Panc1 (cell line): ENCODE measurements at regions not wholly inside any gene's neighbourhood (a gene's known extent, or its start where the extent isn't known, plus 50 kb on each side); places are given as distances from the start of the nearest gene placed in this dataset.

Source experiments
- SIN3A ChIP-seq: IDR thresholded peaks from 2 replicates; pipeline ENCODE4 v1.6.1; 2012; ENCODE audit warnings: low read depth, mild to moderate bottlenecking, low read length, moderate library complexity, borderline replicate concordance; ENCODE audit not compliant: insufficient read depth
- TCF7L2 ChIP-seq: IDR thresholded peaks from 2 replicates; pipeline ENCODE4 v1.6.1; 2011; ENCODE audit warnings: mild to moderate bottlenecking, low read depth, low read length, inconsistent platforms
- TF ChIP-seq, protein P1 (sequence below): fragments of 450-650 bp; IDR thresholded peaks from 2 replicates; pipeline ENCODE4 v1.5.1; 2017; ENCODE audit warnings: mild to moderate bottlenecking

GRCh38 chr18:40708726-40709125 lies 1246.3 kb upstream of the PIK3C3 start:
- TF ChIP-seq, protein P1, sequence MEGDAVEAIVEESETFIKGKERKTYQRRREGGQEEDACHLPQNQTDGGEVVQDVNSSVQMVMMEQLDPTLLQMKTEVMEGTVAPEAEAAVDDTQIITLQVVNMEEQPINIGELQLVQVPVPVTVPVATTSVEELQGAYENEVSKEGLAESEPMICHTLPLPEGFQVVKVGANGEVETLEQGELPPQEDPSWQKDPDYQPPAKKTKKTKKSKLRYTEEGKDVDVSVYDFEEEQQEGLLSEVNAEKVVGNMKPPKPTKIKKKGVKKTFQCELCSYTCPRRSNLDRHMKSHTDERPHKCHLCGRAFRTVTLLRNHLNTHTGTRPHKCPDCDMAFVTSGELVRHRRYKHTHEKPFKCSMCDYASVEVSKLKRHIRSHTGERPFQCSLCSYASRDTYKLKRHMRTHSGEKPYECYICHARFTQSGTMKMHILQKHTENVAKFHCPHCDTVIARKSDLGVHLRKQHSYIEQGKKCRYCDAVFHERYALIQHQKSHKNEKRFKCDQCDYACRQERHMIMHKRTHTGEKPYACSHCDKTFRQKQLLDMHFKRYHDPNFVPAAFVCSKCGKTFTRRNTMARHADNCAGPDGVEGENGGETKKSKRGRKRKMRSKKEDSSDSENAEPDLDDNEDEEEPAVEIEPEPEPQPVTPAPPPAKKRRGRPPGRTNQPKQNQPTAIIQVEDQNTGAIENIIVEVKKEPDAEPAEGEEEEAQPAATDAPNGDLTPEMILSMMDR: no peak
- TF ChIP-seq SIN3A (no peak), TCF7L2 (no peak)
